GM19372 (cell line): ENCODE measurements at regions not wholly inside any gene's neighbourhood (a gene's known extent, or its start where the extent isn't known, plus 50 kb on each side); places are given as distances from the start of the nearest gene placed in this dataset.

Experiments
- ATAC-seq: cut with Tn5 transposase; IDR thresholded peaks from one replicate; pipeline ENCODE4 v1.9.1; 2021; ENCODE audit warnings: mild to moderate bottlenecking, low read depth, moderate library complexity; ENCODE audit not compliant: unreplicated experiment

DNA sequence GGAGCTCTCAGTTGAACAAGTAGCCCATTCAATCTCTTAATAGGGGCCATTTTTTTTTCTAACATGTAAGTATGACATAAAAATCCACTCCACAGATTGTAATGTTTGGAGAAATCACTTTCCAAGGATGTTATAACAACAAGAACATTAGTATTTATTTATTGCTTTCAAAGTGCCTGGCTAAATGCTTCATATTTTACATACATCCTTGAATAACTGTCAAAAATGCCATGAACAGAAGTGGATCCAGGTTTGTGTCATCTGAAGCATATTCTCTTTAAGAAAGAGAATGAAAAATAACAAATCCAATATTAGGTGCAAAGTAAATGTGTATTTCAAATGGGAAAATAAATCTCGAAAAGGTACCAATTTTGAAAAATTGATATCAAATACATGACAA lies 344.0 kb upstream of the FAT3 start:
- ATAC-seq = no peak

DNA sequence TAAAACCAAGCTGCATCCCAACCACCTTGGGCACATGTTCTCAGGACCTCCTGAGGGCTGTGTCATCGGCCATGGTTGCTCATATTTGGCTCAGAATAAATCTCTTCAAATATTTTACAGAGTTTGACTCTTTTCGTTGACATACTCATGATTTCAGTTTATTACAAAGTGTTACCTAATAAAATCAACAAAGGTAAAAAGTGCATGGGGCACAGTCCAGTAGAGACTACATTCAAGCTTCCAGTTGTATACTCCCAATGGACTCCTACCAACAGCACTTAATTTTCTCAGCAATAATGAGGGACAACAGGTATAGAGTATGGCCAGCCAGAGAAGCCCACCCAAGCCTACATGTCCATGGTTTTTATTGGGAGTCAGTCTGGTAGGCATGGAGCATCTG lies 347.9 kb upstream of the FAT3 start:
- no peak for ATAC-seq

DNA sequence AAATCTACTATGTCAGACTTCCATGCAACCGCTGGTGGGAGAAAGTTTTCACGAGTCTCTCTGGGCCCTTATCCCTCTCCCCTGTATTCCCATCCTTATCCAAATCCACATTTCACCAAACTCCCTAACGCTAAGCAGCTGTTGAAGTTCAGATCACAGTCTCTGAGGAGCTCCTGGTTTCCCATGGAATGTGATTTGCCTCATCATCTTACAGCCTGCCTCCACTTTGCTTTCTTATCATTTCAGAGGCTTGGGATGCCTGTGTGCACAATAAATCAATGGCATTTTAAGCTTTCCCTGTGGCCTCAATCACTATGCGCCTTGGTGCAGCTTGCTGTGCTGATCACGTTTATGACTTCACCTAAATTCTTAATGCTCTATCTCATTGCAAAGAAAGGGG lies 352.4 kb upstream of the FAT3 start:
- ATAC-seq = no peak

DNA sequence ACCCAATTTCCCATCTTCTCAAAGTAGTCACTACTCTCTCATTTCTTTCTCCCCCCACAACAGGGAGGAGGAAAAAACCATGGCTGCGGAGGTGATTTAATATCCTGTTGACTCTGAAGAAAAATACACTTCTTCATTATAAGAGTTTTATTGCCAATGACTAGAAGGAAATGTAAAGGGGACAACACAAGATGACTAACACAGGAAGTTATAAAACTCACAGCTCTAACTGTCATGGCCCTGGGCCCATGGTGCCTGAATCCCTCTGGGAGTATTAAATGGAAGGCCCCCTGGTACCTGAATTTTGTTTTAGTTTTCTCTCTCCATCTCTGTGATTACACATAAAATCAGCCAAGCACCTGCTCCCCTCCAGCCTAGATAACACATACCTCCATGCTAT lies 352.8 kb upstream of the FAT3 start:
- no peak for ATAC-seq

DNA sequence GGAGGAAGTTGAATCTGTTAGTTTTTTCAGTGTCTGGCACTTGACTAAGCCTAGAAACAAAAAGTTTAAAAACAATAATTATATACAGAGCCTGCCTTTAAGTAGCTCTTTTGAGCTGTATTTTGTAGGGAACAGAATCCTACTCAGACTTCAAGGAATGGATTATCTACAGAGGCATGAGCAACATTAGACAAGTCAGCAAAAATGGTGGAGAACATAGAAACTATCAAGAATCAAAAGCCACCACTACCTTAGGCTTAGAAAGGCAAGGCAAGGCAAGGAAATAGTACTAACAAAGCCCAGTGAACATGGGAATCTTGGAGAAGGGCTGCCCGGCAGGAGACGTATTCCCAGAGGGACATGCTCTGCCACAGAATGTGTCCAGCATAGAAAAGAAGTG lies 353.6 kb upstream of the FAT3 start:
- no peak for ATAC-seq

DNA sequence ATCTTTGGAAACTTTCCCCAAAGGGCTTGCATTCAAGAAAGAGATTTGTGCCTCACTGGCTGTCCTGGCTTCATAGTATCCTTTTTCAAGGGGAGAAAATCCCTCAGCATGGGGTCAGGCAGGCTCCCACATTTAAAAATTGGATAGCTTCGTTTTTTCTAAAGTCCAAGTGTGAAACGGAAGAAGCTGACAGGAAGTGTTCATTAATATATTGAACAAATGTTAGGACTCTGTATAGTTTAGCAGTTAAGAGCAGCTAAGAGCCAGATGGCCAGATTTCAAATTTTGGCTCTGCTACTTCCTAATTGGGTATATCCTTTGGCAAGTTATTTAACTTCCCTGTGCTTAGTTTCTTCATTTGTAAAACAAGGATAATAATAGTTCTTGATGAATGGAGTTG lies 354.9 kb upstream of the FAT3 start:
- ATAC-seq = no peak

DNA sequence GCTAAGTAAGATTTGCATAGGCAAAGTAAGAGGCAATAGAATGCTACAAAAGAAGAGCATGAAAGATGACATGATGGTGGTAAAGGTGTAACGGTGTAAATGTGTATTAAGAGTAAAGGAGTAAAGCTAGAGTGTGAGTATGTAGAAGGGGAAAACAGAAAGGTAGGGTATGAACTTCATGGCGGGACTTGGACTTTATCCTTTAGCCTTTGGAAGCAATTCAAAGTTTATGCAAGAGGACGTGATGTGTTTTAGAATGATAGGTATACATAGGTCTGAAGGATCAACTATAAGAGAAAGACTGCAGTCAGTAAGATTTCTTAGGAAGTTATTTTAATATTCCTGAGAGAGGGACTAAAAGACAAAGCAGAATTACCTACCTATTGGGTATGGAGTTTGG lies 358.0 kb upstream of the FAT3 start:
- ATAC-seq = no peak

DNA sequence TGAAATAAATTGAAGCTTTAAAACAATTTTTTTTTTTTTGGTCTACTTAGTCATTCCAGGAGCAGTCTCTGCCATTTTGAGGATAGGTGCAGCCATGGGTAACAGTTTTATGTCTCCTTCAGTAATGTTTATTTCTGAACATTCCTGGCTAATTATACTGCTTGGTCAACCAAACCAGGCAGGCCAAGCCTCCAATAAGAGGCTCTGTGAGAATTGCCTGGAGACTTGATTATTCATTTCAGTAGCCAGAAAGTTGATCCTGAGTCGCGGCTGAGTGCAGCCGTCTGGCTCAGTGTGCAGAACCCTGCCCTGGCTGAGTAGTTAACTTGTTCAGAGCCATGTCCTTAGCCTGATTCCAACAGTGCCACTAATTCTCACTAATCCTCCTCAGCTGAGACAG lies 364.0 kb upstream of the FAT3 start:
- ATAC-seq = no peak

DNA sequence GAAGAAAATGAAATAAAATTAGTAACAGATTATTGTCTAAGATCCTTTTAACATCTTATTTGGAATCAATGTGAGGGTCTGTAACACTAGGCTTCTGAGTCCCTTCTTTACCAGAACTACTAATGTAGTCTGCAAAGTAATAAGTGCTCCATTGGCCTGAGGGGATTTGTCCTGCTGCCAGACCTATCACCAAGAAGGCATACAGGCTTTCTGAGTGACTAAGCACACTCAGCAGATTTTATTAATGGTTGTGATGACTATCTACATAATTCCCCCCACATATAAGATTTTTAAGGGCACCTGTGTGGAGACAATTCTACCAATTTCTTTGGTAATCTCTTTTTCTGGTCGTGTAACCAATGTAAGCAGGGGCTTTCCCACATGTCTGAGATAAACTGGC lies 365.0 kb upstream of the FAT3 start:
- ATAC-seq = no peak

DNA sequence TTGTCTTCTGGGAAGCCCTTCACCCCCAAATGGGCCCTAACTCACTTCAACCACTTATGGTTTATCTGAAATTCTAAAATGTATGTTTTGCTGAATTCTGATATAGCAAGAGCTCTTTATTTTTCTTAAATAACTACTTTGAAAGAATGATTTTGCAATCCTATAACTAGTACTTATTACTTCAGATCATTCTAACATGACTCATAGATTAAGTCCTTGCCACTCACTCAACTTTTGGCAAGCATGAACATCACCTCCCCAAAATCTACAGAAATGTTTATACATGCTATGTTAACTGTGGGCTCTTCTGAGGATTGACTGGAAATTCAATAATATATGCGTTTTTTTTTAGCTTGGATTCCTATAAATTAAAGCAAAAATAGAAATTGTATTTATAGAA lies 367.4 kb upstream of the FAT3 start:
- no peak for ATAC-seq

DNA sequence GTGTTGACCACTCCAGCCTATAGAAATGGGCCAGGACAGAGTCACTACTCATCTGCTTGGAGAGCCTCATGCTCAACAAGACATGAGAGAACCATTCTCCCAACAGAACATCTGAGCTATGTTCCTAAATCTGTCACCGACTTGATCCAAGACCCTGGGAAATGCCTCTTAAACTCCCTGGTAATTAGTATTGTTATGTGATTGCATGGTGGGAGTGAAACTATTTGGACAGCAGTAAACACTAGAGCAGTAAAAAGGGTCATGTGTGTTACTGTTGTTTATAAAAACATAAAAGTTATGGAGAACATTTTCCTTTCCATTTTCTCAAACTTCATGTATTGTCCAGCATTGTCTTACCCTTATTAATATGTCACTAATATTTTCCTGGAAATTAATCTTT lies 369.8 kb upstream of the FAT3 start:
- no peak for ATAC-seq

DNA sequence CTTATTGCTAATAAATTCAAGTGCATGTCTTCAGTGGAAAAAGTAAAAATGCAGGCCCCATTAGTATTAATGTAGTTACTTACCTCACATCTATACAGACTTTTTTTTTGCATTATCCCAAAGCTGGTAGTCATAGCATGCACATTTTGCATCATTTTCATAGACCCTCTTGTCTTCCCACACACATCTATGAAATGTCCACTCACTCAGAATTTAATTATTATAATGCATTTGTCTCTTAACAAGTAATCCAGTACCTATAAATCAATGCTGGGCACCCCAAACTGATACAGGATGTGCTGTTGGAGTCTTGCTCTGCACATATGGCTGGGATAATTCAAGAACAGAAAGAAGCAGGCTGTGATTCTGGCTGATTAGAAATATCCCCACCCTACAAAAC lies 370.4 kb upstream of the FAT3 start:
- ATAC-seq = no peak

DNA sequence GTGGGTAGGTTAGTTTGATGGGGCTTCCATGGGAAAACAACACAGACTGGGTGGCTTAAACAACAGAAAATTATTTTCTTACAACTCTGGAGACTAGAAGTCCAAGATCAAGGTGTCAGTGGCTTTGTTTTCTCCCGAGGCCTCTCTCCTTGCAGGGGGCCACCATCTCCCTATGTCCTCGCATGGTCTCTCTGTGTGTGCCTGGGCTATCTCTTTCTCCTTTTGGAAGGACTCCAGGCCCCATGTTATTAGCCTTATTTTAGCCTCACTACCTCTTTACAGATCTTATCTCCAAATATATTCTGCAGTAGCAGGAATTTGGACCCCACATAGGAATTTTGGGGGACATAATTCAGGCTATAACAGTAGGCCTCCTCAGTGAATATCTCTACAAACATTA lies 372.7 kb upstream of the FAT3 start:
- no peak for ATAC-seq

DNA sequence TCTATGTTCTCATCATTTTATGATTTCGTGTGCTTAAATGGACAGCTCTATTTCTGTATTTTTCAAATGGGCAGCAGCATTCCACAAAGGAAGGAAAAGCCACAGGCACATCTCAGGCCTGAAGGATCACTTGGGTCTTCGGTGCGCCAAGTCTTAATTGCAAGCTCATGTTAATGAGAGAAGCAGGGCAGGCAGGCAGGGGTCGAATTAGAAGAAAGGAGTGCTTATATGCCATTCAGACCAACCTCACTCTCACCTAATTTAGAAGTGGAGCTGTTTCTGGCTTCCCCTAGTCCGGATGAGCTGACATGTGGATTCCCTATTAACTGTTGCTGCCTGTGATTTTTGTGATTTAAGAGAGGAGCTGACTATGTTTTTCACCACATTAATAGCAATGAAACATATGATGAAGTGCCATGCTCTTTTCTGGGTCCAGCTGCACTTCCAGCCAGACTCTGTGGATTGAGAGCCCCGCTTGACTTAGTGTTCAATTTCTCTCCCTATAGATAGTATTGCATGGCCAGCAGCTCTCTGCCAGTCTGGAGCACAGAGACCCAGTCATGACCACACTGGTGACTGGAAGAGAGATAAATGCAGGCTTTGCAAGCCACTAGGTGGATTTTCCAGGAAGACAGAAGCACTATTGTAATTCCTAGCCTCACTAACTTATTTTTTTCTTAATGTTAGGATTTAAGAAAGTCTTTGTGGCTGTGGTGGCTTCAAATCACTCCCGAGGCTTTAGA lies 373.9 kb upstream of the FAT3 start:
- ATAC-seq = no peak

DNA sequence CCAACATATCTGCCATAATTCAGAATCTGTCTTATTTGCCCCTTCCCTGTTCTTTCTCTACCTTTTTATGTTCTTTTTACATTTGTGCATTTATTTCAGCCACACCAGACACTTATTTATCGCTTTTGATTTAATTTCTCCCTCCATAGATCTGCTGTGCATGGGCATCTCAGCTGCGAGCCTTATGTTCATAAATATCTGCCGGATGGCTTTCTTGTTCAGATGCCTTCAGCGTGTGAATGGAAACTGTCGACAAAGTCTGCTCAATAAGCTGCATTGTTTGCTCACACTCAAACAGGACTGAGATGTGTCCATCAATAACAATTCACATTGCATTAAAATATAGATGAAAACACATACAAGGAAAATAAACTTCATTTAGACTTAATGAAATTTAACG lies 374.6 kb upstream of the FAT3 start:
- no peak for ATAC-seq

DNA sequence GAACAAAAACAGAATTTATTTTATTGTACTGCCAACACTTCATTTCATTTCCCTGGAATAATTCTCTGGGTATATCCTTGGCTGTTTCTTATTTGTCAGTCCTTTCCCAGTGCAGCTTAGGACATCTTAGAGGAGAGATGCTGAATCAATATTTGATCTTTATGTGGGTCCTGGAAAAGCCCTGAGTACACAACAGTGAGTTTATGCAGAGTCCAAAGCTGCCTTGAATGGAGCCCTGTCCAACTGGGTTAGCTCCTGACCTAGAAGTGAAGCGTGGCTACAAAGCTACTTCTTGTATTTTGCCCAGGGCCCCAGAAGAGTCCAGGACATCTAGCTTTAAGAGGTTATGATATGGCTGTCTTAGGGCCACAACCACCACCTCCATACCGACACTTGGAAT lies 378.0 kb upstream of the FAT3 start:
- no peak for ATAC-seq

DNA sequence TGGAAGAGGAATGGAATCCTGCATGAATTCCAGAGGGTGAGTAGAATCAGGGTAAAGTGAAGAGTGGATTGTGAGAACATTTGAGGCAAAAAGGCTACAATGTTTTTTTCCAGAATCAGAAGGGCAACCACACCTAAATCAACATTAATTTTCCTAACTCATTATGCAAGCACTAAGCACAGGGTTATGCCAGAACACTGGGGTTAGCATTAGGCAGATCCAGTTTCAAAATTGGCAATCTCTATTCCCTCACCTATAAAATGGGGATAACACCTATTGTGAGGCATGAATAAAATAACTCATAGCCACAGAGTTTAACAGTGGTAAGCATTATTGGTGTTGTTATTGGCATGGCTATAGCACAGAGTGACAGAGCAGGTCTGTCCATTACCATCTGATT lies 378.6 kb upstream of the FAT3 start:
- no peak for ATAC-seq

DNA sequence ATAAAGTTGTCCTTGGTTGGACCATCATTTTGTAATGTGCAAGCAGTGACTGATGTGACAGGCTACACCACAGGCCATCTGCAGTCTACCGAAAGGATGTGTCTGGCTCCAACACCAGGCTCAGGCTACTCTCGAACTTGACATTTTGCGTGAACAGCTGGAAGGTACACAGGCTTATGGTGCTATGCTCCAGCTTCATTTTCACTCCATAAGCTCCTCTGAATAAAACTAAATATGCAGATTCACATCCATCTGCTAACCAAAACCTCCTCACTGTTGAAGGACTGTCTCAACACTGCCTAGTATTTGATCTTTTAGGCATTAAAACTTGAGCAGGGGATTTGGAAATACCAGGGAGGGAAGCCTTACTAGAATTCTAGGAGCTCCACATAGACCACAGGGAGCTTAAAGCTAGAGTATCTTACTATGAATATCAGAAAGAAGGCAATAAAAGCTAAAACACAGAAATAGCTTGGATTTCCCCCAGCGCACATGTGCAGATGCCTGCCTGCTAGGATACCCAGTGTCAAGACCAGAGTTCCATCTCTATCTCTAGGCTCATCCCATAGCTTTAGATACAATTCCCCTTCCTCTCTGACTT lies 383.9 kb upstream of the FAT3 start:
- ATAC-seq = no peak

DNA sequence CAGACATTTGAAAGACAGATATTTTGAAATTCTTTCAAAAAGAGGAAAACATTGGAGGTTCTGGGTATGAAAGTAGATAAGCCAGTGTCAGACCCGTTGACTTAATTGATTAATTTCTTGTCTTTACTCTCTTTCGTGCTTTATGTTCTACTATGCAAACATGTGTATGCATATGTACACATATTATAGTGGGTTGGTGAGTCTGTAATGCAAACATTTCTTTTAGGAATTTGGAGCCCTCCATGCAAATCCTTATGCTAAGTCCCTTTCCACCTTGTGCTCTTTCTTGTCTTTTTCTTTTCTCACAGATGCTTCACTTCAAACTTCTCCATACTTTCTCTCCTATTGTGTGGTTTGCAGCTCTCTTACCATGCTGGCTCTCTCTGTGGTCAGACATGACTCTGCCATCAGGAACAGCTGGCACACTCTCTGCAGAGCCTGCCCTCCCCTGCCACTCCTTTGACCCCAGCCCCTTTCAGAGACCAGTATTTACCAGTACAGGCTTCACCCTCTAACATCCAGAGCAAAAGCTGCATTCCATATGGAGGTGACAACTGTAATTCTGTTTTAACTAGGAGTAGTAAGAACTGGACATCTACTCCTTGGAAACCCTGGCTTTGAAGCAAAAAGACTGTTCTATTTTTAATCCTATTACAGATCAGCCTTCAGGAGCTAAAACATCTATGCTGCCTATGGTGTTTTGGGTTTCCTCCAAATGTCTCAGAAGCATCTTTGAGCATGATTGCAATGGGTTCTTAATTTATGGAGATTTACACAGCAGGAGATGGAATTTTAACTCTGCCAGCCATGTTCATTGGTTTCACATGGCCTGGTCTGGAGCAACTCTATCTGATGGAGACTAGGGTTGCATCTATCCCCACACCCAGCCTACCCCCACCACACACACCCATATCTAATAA lies 386.9 kb upstream of the FAT3 start:
- no peak for ATAC-seq

DNA sequence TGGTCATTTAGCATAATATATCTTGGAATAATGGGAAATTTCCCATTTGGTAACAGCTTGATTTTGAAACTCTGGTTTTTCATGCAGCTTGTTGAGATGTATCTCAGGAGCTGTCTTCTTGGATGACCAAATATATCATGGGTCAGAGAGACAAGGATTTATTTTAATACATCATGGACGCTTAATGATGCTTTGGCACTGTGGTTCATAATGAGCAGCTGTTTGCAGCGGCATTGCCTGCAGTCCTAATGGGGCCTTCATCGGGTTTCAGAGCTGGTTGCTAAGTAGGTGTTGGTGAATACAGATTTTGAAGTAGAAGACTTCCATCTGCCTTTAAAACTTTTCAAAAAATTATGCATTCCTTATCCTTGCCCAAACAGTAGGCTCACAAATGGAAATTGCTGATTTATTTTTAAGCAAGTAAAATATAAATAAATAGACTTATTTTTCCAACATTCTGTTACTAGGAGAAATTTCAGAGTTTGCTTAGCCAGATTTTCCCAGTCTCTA lies 389.5 kb upstream of the FAT3 start:
- no peak for ATAC-seq

DNA sequence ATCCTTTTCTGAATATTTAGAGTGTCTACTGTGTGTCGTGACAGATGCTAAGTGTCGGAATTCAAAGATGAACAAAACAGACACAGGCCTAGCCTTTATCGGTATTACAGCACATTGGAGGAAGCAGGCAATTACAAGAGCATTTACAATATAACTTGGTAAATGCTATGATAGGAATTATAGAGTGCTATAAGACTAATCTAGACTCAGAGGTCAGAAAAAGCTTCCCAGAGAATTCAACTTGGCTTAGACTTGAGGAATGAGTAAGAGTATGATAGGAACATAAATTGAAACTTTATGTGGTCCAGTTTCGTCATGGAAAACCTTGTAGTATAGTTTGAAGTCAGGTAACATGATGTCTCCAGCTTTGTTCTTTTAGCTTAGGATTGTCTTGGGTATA lies 395.7 kb upstream of the FAT3 start:
- ATAC-seq = no peak
